Uterus (tissue), 2 donors: ENCODE measurements at regions not wholly inside any gene's neighbourhood (a gene's known extent, or its start where the extent isn't known, plus 50 kb on each side); places are given as distances from the start of the nearest gene placed in this dataset.

Experiments used
- POLR2A ChIP-seq, 2 donors: fragments of 450-650 bp; IDR thresholded peaks; one replicate each; pipeline ENCODE4 v1.6.1; 2016; ENCODE audit warnings: antibody characterized with exemption in 2 of 2, mild to moderate bottlenecking in 1 of 2, moderate library complexity in 1 of 2
- TF ChIP-seq, protein P1 (sequence below), 4 experiments: fragments of 200-600 bp in 2 of 4; fragments of 450-650 bp in 2 of 4; sonication (generic) in 2 of 4; IDR thresholded peaks; one replicate each; pipeline ENCODE4 v1.5.1; 2016 to 2019; ENCODE audit warnings: antibody characterized with exemption in 4 of 4, mild to moderate bottlenecking in 2 of 4, moderate library complexity in 1 of 4

DNA sequence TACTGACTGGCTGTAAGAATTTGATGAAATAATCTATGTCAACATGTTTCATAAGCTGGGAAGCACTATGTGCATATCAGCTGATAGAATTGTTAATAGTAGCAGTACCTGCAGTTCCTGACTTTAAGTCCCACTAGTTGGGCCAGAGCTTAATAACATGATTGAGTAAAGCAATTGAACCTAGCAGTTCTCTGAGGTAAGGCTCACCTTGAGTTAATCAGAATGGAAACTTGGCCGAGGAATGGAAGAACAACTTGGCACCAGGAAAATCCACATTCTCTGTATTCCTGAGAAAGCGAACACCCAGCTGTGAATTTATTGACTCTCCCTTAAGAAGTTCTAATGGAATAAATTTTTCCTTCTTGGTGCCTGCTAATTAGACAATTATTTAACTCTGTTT is 262.6 kb downstream of the IGSF11 start:
- TF ChIP-seq, protein P1, sequence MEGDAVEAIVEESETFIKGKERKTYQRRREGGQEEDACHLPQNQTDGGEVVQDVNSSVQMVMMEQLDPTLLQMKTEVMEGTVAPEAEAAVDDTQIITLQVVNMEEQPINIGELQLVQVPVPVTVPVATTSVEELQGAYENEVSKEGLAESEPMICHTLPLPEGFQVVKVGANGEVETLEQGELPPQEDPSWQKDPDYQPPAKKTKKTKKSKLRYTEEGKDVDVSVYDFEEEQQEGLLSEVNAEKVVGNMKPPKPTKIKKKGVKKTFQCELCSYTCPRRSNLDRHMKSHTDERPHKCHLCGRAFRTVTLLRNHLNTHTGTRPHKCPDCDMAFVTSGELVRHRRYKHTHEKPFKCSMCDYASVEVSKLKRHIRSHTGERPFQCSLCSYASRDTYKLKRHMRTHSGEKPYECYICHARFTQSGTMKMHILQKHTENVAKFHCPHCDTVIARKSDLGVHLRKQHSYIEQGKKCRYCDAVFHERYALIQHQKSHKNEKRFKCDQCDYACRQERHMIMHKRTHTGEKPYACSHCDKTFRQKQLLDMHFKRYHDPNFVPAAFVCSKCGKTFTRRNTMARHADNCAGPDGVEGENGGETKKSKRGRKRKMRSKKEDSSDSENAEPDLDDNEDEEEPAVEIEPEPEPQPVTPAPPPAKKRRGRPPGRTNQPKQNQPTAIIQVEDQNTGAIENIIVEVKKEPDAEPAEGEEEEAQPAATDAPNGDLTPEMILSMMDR (IDR thresholded peaks at IDR 0.05), result no peak
- no peak for TF ChIP-seq POLR2A (IDR thresholded peaks at IDR 0.05)
